ENCODE measurements at regions not wholly inside any gene's neighbourhood (a gene's known extent, or its start where the extent isn't known, plus 50 kb on each side); places are given as distances from the start of the nearest gene placed in this dataset.

DNA sequence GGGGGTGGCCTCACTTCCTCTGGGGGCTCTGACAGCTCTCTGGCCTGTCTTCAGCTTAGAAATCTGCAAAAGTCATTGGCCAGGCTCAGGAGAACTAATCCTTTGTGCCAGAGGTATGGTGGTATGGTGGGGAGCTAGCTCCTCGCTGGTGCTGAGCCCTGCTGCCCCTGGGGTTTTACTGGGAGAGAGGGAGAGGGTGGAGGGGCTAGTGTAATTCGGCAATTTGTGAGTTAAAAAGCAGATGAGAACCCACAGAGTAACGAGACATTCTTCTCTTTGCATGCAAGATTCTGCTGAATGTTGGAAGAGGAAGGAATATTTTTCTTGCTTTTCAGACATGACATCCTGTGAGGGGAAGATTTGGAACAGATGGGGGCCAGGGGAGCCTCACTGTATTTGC, 65.5 kb upstream of the SPRY4 start:
- TF ChIP-seq, protein P1, sequence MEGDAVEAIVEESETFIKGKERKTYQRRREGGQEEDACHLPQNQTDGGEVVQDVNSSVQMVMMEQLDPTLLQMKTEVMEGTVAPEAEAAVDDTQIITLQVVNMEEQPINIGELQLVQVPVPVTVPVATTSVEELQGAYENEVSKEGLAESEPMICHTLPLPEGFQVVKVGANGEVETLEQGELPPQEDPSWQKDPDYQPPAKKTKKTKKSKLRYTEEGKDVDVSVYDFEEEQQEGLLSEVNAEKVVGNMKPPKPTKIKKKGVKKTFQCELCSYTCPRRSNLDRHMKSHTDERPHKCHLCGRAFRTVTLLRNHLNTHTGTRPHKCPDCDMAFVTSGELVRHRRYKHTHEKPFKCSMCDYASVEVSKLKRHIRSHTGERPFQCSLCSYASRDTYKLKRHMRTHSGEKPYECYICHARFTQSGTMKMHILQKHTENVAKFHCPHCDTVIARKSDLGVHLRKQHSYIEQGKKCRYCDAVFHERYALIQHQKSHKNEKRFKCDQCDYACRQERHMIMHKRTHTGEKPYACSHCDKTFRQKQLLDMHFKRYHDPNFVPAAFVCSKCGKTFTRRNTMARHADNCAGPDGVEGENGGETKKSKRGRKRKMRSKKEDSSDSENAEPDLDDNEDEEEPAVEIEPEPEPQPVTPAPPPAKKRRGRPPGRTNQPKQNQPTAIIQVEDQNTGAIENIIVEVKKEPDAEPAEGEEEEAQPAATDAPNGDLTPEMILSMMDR (conservative IDR thresholded peaks at IDR 0.05; ENCODE audit: low read depth in 2 of 2): no peak
- TF ChIP-seq EZH2 (IDR thresholded peaks at IDR 0.05; ENCODE audit: low read depth, unreplicated experiment): no peak
- no peak for TF ChIP-seq POLR2AphosphoS5 (IDR thresholded peaks at IDR 0.05; ENCODE audit: low read depth)
- no peak for TF ChIP-seq JUNB (IDR thresholded peaks at IDR 0.05; ENCODE audit: unreplicated experiment)
